OCI-LY7 (cell line): ENCODE measurements at regions not wholly inside any gene's neighbourhood (a gene's known extent, or its start where the extent isn't known, plus 50 kb on each side); places are given as distances from the start of the nearest gene placed in this dataset.

Source experiments
- CTCF ChIP-seq: fragments of 200-600 bp; sonication (generic); conservative IDR thresholded peaks from 2 replicates; pipeline ENCODE4 v1.5.1; 2014; ENCODE audit warnings: mild to moderate bottlenecking, antibody characterized with exemption, low read length, moderate library complexity, mixed read lengths
- EZH2phosphoT487 ChIP-seq: fragments of 200-600 bp; sonication (generic); IDR thresholded peaks from 2 replicates; pipeline ENCODE4 v1.6.1; 2018; ENCODE audit warnings: low read depth, borderline replicate concordance, mild to moderate bottlenecking, mixed run types, antibody characterized with exemption, low read length, moderate library complexity, mixed read lengths

GRCh38 chr4:81626851-81627250 lies 155.1 kb upstream of the RASGEF1B start:
- TF ChIP-seq CTCF (no peak), EZH2phosphoT487 (no peak)
